Prostate gland (tissue), 2 donors: ENCODE measurements at regions not wholly inside any gene's neighbourhood (a gene's known extent, or its start where the extent isn't known, plus 50 kb on each side); places are given as distances from the start of the nearest gene placed in this dataset.

Source experiments
- POLR2A ChIP-seq: fragments of 450-650 bp; IDR thresholded peaks from one replicate; pipeline ENCODE4 v1.6.1; 2016; ENCODE audit warnings: antibody characterized with exemption, mild to moderate bottlenecking
- POLR2AphosphoS5 ChIP-seq: sonication (generic); formaldehyde crosslinking; IDR thresholded peaks from one replicate; pipeline ENCODE4 v1.6.1; 2017; ENCODE audit warnings: antibody characterized with exemption
- TF ChIP-seq, protein P1 (sequence below), 4 experiments: fragments of 200-600 bp in 2 of 4; fragments of 450-650 bp in 2 of 4; sonication (generic) in 2 of 4; IDR thresholded peaks; 1 replicate in 3 of 4; 2 replicates in 1 of 4; pipeline ENCODE4 v1.5.1; 2016 to 2019; ENCODE audit warnings: antibody characterized with exemption in 4 of 4, mild to moderate bottlenecking in 2 of 4, moderate library complexity in 2 of 4

DNA sequence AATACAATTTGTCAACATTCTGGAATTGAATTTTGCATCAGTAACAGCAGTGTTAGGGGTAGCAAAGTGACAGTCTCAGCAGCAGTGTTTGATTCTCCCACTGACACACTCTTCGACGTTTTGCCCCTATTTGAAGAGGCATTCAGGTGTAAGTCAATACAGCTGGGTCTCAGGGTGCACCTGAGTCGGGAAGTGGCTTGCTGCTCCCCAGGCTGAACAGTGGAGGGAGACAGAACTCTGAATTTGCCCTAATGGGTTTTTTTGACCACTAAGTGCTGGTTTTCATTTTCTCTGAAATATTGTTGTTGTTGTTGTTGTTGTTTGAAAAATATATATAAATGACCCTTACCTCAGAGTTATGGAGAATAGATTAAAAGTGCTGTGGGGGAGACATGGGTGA lies 223.2 kb downstream of the TLR4 start:
- TF ChIP-seq, protein P1, sequence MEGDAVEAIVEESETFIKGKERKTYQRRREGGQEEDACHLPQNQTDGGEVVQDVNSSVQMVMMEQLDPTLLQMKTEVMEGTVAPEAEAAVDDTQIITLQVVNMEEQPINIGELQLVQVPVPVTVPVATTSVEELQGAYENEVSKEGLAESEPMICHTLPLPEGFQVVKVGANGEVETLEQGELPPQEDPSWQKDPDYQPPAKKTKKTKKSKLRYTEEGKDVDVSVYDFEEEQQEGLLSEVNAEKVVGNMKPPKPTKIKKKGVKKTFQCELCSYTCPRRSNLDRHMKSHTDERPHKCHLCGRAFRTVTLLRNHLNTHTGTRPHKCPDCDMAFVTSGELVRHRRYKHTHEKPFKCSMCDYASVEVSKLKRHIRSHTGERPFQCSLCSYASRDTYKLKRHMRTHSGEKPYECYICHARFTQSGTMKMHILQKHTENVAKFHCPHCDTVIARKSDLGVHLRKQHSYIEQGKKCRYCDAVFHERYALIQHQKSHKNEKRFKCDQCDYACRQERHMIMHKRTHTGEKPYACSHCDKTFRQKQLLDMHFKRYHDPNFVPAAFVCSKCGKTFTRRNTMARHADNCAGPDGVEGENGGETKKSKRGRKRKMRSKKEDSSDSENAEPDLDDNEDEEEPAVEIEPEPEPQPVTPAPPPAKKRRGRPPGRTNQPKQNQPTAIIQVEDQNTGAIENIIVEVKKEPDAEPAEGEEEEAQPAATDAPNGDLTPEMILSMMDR (IDR thresholded peaks at IDR 0.05), result no peak
- TF ChIP-seq POLR2A (no peak), POLR2AphosphoS5 (no peak)
